Hypothalamus (tissue), 51 donors: ENCODE measurements at regions not wholly inside any gene's neighbourhood (a gene's known extent, or its start where the extent isn't known, plus 50 kb on each side); places are given as distances from the start of the nearest gene placed in this dataset.
A peak's percentile ranks its signal among the peaks of the same experiment; 100 is the strongest.
"Not testable (repeated sequence)": the region's sequence is repeated elsewhere in the genome, so short reads cannot be mapped to it uniquely, and the experiment has no call there.

ENCODE experiments used
- DNase-seq, 51 donors: peaks; one replicate each; lab custom pipeline; 2025; lab: John Stamatoyannopoulos, UW

DNA sequence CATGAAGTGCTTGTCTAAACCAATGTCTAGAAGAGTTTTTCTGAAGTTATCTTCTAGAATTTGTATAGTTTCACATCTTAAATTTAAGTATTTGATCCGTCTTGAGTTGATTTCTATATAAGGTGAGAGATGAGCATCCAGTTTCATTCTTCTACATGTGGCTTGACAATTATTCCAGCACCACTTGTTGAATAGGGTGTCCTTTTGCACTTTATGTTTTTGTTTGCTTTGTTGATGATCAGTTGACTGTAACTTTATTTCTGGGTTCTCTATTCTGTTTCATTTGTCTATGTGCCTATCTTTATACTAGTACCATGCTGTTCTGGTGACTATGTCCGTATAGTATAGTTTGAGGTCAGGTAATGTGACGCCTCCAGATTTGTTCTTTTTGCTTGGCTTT is 426.6 kb upstream of the CHRM2 start:
- no peak for DNase-seq

DNA sequence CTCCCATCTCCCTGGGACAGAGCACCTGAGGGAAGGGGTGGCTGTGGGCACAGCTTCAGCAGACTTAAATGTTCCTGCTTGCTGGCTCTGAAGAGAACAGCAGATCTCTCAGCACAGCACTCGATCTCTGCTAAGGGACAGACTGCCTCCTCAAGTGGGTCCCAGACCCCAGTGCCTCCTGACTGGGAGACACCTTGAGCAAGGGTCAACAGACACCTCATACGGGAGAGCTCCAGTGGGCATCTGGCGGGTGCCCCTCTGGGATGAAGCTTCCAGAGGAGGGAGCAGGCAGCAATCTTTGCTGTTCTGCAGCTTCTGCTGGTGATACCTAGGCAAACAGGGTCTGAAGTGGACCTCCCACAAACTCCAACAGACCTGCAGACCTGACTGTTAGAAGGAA is 436.7 kb upstream of the CHRM2 start:
- not testable (repeated sequence) for DNase-seq

DNA sequence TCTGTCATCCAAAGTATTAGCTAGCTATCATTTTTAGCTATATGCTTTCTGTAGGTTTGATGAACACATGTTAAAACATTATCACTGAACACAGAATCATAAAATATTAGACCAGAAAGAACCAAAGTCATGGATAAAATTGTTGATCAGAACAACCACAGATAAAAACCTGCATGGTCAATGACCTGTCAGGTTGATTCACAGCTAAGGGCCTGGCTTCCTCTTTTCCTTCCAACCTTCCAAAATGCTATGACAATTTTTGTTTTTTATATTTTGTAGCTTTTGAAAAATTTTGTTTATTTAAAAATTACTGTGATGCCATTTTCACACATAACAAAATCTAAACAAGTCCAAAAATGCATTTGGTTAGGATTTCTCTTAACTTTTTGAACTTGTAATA is 444.4 kb upstream of the CHRM2 start:
- no peak for DNase-seq

DNA sequence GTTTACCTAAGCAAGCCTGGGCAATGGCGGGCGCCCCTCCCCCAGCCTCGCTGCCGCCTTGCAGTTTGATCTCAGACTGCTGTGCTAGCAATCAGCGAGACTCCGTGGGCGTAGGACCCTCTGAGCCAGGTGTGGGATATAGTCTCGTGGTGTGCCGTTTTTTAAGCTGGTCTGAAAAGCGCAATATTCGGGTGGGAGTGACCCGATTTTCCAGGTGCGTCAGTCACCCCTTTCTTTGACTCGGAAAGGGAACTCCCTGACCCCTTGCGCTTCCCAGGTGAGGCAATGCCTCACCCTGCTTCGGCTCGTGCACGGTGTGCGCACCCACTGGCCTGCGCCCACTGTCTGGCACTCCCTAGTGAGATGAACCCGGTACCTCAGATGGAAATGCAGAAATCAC is 442.6 kb upstream of the MTPN start:
- not testable (repeated sequence) for DNase-seq

DNA sequence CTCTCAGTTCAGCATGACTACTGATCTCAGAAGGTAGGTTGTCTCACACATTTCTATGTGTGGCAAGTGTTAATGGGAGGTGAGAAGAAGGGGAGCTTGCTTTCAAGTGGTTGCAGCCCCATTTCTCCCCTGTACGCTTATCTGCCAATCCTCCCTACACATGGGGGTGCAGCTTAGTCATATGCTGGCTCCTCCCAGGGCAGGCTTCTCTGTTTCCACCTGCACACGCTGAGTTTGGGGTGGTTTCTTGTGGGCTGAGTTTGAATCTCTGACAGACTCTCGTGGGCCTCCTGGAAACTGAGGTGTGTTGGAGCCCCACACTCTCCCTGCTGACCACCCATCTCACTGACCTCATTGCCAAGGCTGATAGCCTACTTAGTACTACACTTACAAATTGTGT is 435.8 kb upstream of the MTPN start:
- no peak for DNase-seq

DNA sequence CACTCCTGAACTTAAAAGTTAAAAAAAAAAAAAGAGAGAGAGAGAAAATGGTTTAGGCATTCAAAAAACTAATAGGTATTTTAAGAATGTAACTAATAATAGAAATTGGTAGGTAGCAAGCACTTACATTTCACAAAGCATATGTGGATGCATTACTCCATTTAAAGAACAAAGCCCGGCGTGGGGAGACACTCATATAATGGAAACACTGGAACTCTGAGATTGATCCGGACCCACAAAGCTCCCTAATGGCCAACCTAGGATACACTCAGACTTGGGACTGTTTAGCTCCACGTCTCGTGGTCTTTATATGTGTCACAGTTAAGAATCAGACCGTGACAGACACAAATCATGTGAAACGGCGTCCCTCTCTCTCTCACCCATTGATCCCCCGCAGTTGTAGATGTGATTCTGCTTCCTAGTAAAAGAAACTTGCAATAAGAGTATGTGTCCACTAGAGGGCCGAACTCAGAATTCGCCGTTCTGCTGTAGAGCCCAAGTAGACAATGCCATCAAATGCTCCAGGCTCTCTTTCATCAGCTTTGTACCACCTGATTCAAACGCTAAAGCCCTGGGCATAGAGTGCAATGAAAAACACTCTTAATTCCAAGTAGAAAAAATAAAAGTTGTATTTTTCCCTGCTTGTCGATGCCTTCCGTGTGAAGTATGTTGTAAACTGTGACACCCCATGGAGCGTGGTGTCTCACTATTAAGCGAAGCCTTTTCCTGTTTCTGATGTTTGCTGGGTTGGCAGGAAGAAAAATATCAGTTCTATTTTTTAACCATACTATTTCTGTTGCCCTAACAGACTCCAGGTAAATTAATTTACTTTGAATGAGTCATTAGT is 429.0 kb upstream of the MTPN start:
- DNase-seq, result peak in 26 of 51 donors; percentile 1 to 64 (median 15)

DNA sequence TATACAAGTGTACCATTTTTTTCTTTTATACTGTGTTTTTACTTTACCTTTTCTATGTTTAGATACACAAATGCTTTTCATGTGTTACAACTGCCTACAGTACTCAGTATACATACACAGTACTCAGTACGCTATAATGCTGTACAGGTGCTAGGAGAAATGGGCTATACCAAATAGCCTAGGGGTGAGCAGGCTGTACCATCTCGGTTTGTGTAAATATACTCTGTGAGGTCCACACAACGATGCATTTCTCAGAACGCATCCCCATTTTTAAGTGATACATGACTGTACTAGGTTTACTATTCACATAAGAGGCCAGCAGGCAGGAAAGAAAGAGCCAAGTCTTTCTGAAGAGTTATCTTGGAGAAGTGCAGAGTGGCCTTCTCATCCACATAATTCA is 426.4 kb upstream of the MTPN start:
- DNase-seq, result no peak

DNA sequence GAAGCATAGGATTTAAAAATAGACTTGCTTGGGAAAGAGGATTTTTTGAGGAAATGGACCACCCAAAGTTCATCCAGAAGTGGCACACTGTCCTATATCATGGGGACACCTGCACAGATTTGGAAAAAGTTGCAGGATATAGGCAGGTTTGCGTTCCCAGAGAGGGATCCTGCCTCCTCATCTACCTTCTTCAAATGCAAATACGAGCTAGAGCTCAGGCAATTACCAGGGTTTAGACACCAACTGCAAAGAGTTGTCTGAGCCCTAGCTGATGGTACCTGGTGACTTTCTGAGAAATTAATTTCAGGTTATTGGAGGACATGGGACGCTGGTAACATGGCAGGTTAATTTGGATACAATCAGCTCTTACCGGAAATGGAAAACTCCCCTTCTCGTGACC is 423.7 kb upstream of the MTPN start:
- no peak for DNase-seq

DNA sequence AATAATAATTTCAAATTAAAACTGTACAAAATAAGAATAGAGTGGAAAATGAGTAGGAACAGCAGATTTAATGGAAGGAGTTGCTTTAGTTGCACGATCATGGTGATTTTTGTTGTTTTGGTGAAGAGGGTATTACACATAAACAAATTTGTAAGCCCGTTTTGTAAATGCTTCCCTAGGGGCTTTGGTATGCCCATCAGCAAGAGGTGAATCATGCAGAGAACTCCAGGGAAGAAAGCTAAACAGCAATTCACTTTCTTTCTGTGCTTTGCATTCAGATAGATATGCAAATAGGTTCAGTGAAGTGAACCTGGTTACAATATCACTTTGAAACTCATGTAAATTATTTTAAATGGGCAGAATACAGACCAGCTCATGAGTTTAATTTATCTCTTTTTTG is 422.2 kb upstream of the MTPN start:
- no peak for DNase-seq

DNA sequence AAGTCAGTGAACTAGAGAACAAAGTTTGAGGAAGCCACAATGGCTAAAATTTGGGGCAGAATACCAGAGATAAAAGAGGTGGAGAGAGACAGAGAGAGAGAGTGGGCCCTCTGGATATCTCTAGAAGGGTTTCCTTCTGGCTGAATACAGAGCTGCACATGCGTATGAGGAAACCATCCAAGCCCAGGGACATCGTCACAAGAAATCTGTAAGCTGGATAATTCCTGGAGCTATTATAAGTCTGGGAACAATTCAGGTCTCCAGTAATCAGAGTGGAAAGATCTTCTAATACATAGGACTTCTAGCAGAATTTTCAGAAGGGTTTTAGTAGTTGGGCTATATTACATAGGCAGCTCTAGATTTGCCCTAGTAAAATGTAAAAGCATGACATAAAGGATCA is 415.7 kb upstream of the MTPN start:
- no peak for DNase-seq

DNA sequence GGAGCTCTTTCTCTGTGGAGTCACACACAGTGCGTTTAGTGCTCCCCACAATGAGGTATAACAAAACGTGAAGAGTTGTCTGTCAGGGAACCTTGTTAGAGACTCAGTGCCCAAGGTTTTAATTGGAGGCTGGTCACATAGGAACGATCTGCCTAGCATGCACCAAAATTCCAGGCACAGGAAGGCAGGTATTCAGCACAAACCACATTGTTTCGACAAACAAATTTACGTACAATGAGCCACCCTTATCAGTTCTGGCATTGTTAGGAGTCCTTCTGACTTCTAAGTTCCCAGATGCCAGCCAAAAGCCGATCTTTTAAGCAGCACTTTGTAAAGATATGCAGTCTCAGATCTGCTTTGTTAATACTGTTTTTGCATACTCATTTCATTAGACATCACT is 414.2 kb upstream of the MTPN start:
- DNase-seq, result no peak

DNA sequence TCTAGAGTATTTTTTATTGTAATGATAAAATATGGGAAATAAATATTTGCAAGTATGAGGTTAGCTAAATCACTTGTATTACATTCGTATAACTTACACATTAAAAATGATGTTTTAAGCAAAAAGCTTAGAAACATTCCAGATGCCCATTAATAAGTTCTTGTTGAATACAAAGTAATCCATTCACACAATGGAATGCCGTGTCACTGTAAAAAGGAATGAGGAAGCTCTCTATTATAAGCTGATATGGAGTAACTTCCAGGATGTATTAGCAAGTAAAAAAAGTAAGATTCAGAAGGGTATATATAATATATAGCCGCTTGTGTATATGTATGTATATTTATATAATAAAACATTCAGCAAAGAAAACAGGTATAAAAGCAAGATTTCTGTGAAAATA is 412.8 kb upstream of the MTPN start:
- DNase-seq, result no peak

DNA sequence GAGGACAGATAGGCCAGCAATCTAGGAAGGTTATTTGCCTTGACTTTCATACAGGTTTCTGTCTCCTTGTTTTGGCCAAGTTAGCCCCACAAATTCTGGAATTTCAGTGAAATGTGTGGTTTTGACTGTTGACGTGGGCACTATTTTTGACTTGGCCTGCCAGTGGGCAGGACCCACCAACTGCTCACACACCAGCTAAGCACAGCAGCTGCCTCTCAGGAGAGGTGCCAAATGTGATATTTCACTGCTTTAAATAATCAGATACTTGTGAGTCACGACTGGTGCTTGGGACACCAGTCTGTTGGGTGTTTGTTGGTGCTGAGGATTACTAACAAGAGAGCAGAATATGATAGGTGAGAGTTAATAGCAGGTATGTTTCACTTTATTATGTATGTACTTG is 409.7 kb upstream of the MTPN start:
- DNase-seq, result peak in 1 of 51 donors; percentile 7

DNA sequence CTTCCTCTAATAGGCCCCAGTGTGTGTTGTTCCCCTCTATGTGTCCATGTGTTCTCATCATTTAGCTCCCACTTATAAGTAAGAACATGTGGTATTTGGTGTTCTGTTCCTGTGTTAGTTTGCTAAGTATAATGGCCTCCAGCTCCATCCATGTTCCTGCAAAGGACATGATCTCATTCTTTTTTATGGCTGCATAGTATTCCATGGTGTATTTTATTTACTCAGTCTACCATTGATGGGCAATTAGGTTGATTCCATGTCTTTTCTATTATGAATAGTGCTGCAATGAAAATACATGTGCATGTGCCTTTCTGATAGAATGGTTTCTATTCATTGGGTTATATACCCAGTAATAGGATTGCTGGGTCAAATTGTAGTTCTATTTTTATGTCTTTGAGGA is 394.2 kb upstream of the MTPN start:
- not testable (repeated sequence) for DNase-seq

DNA sequence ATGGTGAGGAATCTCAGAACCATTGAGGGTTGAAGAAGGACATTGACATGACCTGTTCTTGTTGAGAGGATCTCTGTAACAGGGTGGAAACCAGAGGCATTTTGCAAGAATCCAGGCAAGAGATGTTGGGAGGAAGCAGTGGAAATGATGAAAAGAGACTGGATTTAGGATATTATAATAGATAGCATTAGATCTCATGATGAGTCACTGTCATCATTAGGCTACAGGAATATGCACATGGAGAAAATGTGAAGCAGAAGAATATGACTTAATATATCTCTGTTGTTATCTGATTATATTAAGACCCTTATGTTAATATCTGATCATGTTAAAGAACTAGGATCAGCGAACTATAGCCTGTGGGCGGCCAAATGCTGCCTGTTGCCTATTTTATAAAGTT is 393.0 kb upstream of the MTPN start:
- DNase-seq, result no peak

DNA sequence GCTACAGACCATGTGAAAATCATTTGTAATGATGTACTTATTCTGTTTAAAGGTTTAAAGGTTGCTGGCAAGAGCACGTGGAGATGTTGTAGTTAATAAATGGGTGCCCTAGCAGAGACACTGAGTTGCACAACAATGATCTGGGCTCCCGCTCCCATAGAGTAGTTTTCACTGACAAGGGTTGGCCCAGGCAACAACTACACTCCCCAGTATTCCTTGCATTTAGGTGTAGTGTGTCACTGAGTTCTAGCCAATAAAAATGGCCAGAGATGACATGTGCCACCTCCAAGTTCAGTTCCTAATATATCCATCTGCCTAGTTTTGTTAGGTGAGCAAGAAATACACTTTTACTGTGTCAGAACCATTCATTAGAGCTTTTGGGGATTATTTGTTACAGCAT is 392.1 kb upstream of the MTPN start:
- DNase-seq, result no peak

DNA sequence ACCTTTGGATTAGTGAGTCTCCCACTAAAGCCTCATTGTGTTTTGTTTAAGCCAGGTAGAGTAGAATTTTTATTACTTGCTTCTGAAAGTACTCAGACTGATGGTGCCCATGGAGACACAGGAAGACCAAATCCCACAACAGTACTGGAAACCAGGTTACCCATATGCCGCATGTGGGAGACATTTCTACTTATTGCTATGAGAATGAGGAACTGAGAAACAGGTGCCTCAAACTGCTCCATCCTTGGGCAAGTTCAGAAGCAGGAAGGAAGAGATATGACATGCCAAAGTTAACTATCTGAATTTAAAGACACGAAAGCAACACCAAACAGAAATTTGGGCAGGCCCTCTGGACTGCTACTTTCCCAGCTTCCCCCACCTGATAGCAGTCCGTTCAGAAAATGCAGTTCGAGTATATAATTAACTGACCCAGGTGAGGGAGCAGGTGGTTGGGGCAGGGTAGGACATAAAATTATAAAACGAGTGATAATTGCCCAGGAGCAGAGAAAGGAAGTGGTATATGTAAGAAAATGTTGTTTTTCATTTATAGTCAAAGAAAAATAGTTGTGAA is 382.3 kb upstream of the MTPN start:
- DNase-seq, result no peak

DNA sequence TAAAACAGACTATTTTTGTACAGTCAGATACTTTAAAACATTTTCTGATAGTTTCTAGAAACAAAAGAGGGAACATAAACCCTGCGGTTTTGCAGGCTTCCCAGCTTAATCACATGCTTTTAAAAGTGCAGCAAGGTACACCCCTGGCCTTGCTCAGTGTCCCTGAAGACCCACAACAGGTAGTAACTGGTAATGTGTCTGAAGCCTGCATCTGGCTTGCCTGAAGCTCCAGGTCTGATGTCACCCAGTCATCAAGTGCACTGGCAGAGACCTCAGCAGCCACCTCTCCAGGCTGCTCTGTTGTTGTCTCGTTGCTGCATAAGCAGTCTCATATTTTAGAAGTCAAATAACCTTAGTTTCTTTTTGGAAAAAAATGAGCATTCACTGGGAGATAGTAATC is 376.1 kb upstream of the MTPN start:
- no peak for DNase-seq

DNA sequence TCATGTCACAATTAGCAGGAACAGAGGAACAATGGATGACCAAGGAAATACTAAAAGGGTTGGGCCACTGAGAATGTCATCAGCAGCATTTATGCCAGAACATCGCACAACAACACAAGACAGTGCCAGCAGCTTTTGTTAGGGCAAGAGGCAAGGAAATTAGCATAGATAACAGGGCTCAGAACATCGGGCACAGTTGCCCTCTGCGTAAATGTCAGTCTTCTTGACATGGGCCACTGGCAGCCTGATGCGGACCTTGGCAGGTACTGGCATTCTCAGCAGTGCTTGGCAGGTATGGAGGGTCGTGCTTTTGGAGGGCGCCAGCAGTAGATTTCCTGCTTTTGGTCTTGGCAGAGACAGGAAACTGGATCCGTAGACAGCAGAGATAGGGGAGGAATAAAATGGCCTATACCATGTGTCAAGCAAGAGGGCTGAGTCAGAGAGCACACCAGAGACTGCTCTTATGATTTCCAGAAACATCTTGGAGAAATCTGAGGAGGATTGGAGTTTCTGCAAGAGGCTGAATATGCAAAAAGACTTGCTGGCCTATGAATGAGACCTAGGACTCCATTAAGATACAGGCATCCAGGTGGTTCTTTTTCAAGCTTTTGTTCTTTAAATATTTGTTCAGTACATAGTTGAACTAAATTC is 371.5 kb upstream of the MTPN start:
- DNase-seq, result no peak

DNA sequence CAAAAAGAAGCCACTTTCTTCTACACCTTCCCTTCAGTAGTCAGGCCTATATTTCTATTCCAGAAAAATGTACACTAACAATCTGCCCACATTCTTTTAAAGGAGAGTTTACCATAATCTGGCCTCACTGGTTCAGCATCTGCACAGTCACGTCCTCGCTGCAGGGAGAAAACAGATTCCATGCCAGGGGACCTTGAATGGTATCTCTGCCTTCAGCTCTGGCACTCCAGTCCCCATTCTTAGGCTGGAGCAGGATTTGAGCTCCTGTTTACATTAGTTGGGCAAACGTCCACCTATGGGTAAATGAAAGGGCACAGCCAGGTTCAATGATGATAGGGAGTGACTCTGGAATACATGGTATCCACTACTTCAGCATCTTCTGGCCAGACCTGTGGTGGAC is 371.0 kb upstream of the MTPN start:
- DNase-seq, result no peak

DNA sequence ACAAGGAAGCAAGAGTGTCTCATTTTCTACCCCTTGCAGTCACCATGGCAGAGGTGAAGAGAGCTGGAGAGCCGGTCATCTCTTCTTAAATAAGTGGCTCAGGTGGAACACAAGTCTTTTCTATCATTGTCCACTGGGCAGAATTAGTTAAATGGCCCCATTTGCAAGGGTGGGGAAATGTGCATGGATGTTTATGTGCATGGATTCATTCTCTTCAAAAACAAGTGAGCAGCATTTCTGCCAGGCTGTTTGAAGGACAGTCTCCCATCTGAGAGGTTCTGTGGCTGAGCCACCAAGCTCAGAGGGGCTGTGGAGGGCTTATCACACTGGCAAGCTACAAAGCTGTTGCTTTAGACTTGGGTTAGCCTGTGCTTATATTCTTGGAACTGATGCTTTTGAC is 370.3 kb upstream of the MTPN start:
- no peak for DNase-seq

DNA sequence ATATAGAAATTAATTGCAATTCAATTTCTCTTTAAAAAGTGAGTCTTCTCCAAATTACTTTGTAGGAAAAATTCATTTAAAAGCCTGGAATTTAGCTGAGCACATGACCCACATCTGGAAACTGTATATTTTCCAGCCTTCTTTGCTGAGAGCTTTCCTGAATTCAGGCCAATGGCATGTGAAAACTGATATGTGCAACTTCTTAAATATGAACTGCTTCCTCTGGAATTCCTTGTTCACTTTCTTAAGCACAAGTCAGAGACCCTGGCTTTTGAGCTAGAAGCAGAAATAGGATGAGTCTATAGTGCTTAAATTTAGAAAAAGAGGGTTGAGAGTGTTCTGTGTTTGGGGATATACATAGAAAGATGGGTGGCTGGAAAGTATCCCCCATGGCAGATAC is 365.1 kb upstream of the MTPN start:
- DNase-seq, result no peak
